ENCODE measurements at regions not wholly inside any gene's neighbourhood (a gene's known extent, or its start where the extent isn't known, plus 50 kb on each side); places are given as distances from the start of the nearest gene placed in this dataset.

- TF ChIP-seq, protein P1, sequence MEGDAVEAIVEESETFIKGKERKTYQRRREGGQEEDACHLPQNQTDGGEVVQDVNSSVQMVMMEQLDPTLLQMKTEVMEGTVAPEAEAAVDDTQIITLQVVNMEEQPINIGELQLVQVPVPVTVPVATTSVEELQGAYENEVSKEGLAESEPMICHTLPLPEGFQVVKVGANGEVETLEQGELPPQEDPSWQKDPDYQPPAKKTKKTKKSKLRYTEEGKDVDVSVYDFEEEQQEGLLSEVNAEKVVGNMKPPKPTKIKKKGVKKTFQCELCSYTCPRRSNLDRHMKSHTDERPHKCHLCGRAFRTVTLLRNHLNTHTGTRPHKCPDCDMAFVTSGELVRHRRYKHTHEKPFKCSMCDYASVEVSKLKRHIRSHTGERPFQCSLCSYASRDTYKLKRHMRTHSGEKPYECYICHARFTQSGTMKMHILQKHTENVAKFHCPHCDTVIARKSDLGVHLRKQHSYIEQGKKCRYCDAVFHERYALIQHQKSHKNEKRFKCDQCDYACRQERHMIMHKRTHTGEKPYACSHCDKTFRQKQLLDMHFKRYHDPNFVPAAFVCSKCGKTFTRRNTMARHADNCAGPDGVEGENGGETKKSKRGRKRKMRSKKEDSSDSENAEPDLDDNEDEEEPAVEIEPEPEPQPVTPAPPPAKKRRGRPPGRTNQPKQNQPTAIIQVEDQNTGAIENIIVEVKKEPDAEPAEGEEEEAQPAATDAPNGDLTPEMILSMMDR (IDR thresholded peaks at IDR 0.05; ENCODE audit: insufficient read depth, low read length, missing control alignments): no peak
- ChIA-PET CTCF (interaction anchor here (2.1 kb wide), 1 partner anchor 28 kb away, joined by 4 read pairs; no protein-coding TSS in a partner anchor), POLR2A (no interaction called here)
- H3K4me3 ChIP-seq (ENCODE audit: low read depth, low read length): no peak overlapping the region
- DNase-seq (ENCODE audit: low read depth, low spot score): no peak
These were observed 564.3 kb upstream of the ZNF608 start for GRCh38 chr5:125310749-125311148.

DNA sequence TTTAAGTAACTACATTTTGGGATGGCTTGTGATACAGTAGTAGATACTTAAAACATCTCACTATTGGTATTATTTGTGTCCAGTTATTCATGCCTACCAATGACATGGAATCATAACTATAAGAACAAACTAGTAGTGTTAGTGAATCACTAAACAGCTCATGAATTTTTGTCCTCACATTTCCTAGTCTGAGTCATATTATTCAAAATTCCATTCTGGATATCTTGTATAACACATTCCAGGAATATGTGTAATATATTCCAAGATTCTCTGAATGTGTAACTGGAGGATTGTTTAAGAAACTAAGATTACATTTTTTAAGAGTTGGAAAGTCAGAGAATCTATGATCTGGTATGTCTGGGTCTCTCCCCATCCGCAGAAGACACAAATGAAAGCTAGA is 565.3 kb upstream of the ZNF608 start:
- DNase-seq (ENCODE audit: low read depth, low spot score): peak; percentile 70
- TF ChIP-seq, protein P1 (IDR thresholded peaks at IDR 0.05; ENCODE audit: insufficient read depth, low read length, missing control alignments): no peak
- ChIA-PET CTCF (interaction anchor here (2.1 kb wide), 1 partner anchor 27 kb away, joined by 4 read pairs; no protein-coding TSS in a partner anchor), POLR2A (no interaction called here)
- H3K4me3 ChIP-seq (ENCODE audit: low read depth, low read length): no peak overlapping the region

GRCh38 chr5:125313555-125313954 is 567.1 kb upstream of the ZNF608 start:
- POLR2A ChIA-PET: no interaction called here
- no peak for DNase-seq (ENCODE audit: low read depth, low spot score)
- CTCF ChIA-PET: no interaction called here
- TF ChIP-seq, protein P1 (IDR thresholded peaks at IDR 0.05; ENCODE audit: insufficient read depth, low read length, missing control alignments): no peak
- no peak overlapping the region for H3K4me3 ChIP-seq (ENCODE audit: low read depth, low read length)

DNA sequence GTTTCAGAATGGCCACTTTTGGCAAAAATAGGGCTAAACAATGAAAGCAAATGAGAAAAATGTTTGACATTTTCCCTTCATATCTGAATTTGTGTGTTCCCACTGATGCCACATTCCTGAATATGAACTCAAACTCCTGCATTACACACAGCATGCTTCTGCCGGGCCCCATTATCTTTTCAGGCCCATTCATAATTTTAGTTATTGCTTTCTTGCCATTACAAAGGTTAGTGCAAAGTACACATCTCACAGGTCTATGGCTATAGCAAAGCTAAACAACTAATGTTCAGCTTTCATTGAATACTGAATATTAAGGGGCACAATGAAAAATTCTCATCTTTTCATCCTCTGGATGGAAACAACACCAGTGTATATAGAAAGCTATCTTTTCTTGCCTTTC is 568.9 kb upstream of the ZNF608 start:
- TF ChIP-seq, protein P1 (IDR thresholded peaks at IDR 0.05; ENCODE audit: insufficient read depth, low read length, missing control alignments): no peak
- CTCF ChIA-PET: no interaction called here
- DNase-seq (ENCODE audit: low read depth, low spot score): no peak
- no peak overlapping the region for H3K4me3 ChIP-seq (ENCODE audit: low read depth, low read length)
- POLR2A ChIA-PET: no interaction called here

- POLR2A ChIA-PET: no interaction called here
- no peak overlapping the region for H3K4me3 ChIP-seq (ENCODE audit: low read depth, low read length)
- no peak for DNase-seq (ENCODE audit: low read depth, low spot score)
- CTCF ChIA-PET: no interaction called here
- TF ChIP-seq, protein P1 (IDR thresholded peaks at IDR 0.05; ENCODE audit: insufficient read depth, low read length, missing control alignments): no peak
These were observed 570.0 kb upstream of the ZNF608 start for GRCh38 chr5:125316391-125316790.

DNA sequence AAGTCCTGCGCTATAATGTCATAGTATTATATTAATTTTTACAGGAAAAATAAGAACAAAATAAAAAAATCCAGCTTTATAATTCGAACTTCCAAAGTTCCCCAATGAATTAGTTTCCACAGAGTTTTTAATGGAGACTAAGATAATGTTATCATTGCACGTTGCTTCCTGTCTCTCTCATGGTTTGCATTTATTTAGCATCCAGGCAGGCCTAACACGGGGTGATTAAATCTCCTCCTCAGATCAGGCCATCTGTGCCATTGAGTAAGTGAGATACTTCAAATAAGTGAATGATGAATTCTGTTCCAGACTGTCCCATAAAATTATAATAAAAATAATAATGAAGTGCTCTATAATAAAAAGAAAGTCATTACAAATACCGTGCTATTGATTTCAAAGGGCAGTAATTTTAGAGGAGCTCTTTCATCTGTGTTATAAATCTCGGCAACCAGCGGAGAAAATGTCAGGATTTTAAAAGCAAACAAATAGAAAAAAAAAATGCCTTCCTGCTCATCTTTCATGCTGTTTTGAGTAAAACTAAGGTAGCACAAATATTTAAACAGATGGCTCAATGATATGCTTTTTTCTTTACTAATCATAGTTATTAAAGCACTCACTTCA is 570.6 kb upstream of the ZNF608 start:
- ChIA-PET POLR2A (no interaction called here), CTCF (no interaction called here)
- DNase-seq (ENCODE audit: low read depth, low spot score): no peak
- TF ChIP-seq, protein P1 (IDR thresholded peaks at IDR 0.05; ENCODE audit: insufficient read depth, low read length, missing control alignments): no peak
- H3K4me3 ChIP-seq (ENCODE audit: low read depth, low read length): no peak overlapping the region
